HG02623 (cell line): ENCODE measurements at regions not wholly inside any gene's neighbourhood (a gene's known extent, or its start where the extent isn't known, plus 50 kb on each side); places are given as distances from the start of the nearest gene placed in this dataset.
"Not testable (repeated sequence)": the region's sequence is repeated elsewhere in the genome, so short reads cannot be mapped to it uniquely, and the experiment has no call there.

Experiments
- ATAC-seq: cut with Tn5 transposase; IDR thresholded peaks from one replicate; pipeline ENCODE4 v1.9.1; 2021; ENCODE audit warnings: moderate library complexity; ENCODE audit not compliant: unreplicated experiment

DNA sequence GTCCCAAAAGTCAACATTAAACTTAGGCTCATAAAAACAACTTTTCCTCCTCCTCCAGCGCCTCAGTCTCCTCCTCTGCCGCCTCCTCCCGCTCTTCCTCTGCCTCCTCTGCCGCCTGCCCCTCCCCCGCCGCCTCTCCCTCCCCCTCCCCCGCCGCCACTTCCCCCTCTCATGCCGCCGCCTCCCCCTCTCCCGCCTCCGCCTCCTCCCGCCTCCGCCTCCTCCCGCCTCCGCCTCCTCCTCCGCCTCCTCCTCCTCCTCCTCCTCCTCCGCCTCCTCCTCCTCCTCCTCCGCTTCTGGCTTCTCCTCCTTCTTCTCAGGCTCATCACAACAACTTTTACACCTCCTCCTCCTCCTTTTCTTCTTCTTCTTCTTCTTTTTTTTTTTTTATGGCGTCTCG, 599.9 kb downstream of the TMEM182 start:
- no peak for ATAC-seq

DNA sequence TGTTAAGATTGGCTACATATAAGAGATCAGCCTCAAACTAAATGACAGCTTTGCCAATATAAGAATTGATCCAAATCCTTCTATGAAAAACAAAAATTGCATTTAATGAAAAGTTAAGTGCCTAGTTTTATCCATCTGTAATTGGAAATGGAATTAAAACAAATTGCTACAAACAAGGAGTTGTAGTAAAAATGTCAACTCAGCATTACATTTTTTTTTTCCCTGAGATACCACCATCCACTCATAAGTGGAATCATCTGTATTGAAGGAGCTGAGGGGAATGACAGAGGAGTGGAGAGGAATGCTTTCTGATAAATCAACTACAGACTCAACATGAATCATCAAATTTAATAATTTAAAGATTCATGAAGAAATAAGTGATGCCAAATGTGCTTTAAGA, 601.8 kb downstream of the TMEM182 start:
- no peak for ATAC-seq

GRCh38 chr2:103364177-103364576, 602.3 kb downstream of the TMEM182 start:
- no peak for ATAC-seq

GRCh38 chr2:103365071-103365470, 603.2 kb downstream of the TMEM182 start:
- no peak for ATAC-seq

GRCh38 chr2:103367877-103368276, 606.0 kb downstream of the TMEM182 start:
- no peak for ATAC-seq

- ATAC-seq: no peak
Observed at GRCh38 chr2:103383541-103383940, 621.7 kb downstream of the TMEM182 start.

- no peak for ATAC-seq
Observed at GRCh38 chr2:103386872-103387271, 625.0 kb downstream of the TMEM182 start.

DNA sequence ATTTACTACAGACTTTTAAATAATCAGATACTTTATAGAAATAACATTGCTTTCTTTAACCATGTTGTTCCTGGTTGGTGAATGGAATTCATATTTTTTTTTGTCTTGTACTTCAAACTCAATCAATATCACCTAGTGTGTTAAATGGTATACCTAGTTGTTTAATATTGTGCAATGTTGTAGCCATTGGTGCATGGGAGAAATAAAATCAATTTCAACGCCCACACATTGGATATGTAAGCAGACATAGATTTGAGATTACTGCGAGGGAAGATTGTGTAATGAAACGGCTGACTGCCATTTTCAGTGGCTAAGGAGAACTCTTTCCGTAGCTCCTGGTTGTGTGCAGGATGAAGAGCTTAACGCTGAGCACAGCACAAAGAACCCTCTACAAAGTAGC, 626.1 kb downstream of the TMEM182 start:
- no peak for ATAC-seq

DNA sequence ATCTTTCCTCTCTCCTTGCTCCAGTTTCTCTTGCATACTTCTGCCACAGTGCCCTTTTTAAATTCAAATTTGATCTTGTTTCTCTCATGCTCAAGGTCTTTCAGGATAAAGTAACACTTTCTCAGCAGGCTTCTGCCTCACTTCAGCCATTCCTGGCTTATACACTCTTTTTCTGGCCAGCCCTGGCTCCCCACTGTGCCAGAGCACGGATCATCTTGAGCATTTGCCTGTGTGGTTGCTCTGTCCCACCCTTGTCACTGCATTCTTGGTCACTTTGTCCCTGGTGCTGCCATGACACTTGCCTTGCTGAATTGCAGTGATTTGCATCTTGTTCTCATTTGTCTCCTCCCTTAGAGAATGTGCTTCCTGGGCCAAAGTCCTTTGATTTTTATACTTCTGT, 634.3 kb downstream of the TMEM182 start:
- no peak for ATAC-seq

GRCh38 chr2:103401621-103402020, 639.8 kb downstream of the TMEM182 start:
- no peak for ATAC-seq

- ATAC-seq: no peak
Observed at GRCh38 chr2:103402336-103402735, 640.5 kb downstream of the TMEM182 start.

- no peak for ATAC-seq
Observed at GRCh38 chr2:103402944-103403343, 641.1 kb downstream of the TMEM182 start.

DNA sequence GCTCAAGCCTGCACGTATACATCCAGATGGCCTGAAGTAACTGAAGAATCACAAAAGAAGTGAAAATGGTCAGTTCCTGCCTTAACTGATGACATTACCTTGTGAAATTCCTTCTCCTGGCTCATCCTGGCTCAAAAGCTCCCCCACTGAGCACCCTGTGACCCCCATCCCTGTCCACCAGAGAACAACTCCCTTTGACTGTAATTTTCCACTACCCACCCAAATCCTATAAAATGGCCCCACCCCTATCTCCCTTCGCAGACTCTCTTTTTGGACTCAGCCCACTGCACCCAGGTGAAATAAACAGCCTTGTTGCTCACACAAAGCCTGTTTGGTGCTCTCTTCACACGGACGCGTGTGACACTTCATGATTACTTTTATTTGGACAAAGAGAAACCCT, 641.6 kb downstream of the TMEM182 start:
- not testable (repeated sequence) for ATAC-seq

GRCh38 chr2:103410221-103410620, 648.4 kb downstream of the TMEM182 start:
- no peak for ATAC-seq

- no peak for ATAC-seq
Observed at GRCh38 chr2:103419506-103419905, 657.7 kb downstream of the TMEM182 start.

GRCh38 chr2:103423100-103423499, 661.3 kb downstream of the TMEM182 start:
- no peak for ATAC-seq

DNA sequence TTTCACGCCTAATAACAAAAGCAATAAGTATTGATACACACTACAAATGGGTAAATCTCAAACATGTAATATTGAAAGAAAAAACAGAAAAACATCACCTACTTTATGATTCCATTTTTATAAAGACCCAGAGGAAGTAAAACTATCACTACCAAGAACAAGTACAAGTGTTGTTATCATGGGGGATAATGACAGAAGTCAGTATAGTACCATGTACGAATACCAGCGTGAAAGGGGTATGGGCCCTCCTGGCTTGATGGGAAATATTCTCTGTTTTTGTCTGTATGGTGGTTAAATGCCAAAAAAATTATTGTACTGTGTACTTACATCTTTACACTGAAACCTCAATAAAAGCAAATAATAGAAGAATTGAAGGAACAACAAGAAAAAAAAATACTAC, 665.7 kb downstream of the TMEM182 start:
- ATAC-seq: no peak

- ATAC-seq: no peak
Observed at GRCh38 chr2:103430191-103430590, 668.4 kb downstream of the TMEM182 start.

DNA sequence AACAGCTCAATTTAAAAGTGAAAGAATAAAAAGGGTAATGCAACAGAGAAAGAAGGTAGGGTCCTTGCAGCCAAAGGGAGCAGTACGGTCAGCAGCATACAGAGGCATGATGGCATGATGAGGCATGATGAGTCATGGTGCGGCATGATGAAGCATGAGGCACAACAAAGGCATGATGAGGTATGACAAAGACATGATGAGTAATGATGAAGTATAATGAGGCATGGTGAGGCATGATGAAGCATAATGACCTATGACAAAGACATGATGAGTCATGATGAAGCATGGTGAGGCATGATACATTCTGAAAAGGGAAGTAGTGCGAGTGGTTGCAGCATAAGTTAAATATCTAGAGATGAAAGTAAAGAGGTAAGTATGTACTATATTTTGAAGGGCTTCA, 673.2 kb downstream of the TMEM182 start:
- no peak for ATAC-seq

DNA sequence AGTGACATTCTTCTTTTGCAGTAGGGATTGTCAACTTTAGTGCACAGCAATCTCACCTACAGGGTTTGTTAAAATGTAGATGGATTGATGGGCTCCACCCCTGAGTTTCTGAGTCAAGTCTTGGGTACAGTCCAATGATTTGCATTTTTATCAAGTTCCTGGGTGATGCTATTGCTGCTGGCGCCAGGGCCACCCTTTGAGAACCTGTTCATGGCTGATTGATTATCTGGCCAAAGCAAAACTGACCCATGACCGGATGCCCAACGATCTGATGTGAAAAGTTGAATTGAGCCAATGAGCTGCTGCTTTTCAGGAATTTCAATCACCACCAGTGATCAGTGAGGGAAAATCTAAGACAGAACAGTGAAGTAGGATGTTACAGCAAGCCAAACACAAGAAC, 675.3 kb downstream of the TMEM182 start:
- ATAC-seq: no peak

GRCh38 chr2:103445347-103445746, 683.5 kb downstream of the TMEM182 start:
- no peak for ATAC-seq

GRCh38 chr2:103448495-103448894, 686.7 kb downstream of the TMEM182 start:
- no peak for ATAC-seq

- no peak for ATAC-seq
Observed at GRCh38 chr2:103451283-103451682, 689.5 kb downstream of the TMEM182 start.

DNA sequence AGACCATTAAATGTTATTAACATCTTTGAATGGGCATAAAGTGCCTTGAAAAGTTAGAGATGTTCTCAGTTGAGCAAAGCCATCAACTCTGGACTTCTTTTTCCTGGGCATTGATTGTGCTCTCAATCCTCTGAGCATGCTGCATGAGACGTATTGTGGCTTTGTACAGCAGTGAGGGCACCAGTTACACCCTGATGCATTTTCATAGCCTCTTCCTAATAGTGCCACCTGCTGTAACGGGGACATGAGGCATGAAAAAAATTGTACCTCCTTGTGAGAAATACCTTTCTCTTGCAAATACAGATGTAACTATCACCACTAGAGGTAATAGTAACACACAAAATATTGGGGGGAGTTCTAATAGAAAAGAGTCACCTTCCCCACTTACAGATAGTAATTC, 697.5 kb downstream of the TMEM182 start:
- ATAC-seq: no peak
